ENCODE measurements at regions not wholly inside any gene's neighbourhood (a gene's known extent, or its start where the extent isn't known, plus 50 kb on each side); places are given as distances from the start of the nearest gene placed in this dataset.

DNA sequence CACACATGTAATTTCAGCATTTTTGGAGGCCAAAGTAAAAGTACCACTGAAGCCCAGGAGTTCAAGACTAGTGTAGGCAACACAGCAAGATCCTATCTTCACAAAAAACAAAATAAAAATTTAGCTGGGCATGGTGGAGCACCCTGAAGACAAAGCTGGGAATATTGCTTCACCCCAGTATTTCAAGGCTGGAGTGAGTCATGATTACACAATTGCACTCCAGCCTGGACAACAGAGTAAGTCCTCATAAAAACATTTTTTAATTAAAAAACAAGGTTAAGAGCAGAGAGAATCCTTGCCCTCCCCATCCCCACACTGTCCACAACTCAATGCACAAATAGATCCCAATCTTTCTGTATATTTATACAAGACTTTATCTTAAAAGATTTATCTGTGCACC lies 321.9 kb upstream of the HSFY2 start:
- no peak for ATAC-seq
- Histone ChIP-seq H3K4me1 (ENCODE audit: control insufficient read depth, insufficient read depth, low read length) (no peaks in the 10 kb centered on the region), H3K4me3 (ENCODE audit: low read depth in 2 of 2, low read length in 2 of 2) (no peak overlapping the region), H3K27ac (ENCODE audit: low read length) (no peak overlapping the region), H3K36me3 (ENCODE audit: control insufficient read depth, insufficient read depth, low read length) (no peaks in the 10 kb centered on the region), H3K27me3 (ENCODE audit: control insufficient read depth, insufficient read depth, low read length) (no peaks in the 10 kb centered on the region), H3K9me3 (ENCODE audit: control insufficient read depth, insufficient read depth, low read depth, low read length) (no peaks in the 10 kb centered on the region)
- BruUV-seq (replicated peaks), result no TSS peak
- TF ChIP-seq SIN3A (IDR thresholded peaks at IDR 0.05; ENCODE audit: borderline replicate concordance, insufficient read depth, low read depth, low read length), result no peak
- no peak for TF ChIP-seq POLR2AphosphoS5 (IDR thresholded peaks at IDR 0.05; ENCODE audit: low read depth, low read length)
- TF ChIP-seq, protein P1, sequence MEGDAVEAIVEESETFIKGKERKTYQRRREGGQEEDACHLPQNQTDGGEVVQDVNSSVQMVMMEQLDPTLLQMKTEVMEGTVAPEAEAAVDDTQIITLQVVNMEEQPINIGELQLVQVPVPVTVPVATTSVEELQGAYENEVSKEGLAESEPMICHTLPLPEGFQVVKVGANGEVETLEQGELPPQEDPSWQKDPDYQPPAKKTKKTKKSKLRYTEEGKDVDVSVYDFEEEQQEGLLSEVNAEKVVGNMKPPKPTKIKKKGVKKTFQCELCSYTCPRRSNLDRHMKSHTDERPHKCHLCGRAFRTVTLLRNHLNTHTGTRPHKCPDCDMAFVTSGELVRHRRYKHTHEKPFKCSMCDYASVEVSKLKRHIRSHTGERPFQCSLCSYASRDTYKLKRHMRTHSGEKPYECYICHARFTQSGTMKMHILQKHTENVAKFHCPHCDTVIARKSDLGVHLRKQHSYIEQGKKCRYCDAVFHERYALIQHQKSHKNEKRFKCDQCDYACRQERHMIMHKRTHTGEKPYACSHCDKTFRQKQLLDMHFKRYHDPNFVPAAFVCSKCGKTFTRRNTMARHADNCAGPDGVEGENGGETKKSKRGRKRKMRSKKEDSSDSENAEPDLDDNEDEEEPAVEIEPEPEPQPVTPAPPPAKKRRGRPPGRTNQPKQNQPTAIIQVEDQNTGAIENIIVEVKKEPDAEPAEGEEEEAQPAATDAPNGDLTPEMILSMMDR (IDR thresholded peaks at IDR 0.05), result no peak
- TF ChIP-seq, protein P2, sequence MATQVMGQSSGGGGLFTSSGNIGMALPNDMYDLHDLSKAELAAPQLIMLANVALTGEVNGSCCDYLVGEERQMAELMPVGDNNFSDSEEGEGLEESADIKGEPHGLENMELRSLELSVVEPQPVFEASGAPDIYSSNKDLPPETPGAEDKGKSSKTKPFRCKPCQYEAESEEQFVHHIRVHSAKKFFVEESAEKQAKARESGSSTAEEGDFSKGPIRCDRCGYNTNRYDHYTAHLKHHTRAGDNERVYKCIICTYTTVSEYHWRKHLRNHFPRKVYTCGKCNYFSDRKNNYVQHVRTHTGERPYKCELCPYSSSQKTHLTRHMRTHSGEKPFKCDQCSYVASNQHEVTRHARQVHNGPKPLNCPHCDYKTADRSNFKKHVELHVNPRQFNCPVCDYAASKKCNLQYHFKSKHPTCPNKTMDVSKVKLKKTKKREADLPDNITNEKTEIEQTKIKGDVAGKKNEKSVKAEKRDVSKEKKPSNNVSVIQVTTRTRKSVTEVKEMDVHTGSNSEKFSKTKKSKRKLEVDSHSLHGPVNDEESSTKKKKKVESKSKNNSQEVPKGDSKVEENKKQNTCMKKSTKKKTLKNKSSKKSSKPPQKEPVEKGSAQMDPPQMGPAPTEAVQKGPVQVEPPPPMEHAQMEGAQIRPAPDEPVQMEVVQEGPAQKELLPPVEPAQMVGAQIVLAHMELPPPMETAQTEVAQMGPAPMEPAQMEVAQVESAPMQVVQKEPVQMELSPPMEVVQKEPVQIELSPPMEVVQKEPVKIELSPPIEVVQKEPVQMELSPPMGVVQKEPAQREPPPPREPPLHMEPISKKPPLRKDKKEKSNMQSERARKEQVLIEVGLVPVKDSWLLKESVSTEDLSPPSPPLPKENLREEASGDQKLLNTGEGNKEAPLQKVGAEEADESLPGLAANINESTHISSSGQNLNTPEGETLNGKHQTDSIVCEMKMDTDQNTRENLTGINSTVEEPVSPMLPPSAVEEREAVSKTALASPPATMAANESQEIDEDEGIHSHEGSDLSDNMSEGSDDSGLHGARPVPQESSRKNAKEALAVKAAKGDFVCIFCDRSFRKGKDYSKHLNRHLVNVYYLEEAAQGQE (IDR thresholded peaks at IDR 0.05; ENCODE audit: insufficient read depth in 1 of 2, low read depth in 2 of 2, low read length in 1 of 2), result no peak
- TF ChIP-seq TCF7L2 (IDR thresholded peaks at IDR 0.05; ENCODE audit: low read depth, low read length), result no peak
- DNase-seq (ENCODE audit: low read depth, low spot score), result no peak
- in situ Hi-C loops (cut with HindIII; ENCODE audit: low pct_unique_long_range_greater_than_20kb, low sequenced_read_pairs), result no loop called here
- POLR2A ChIA-PET, result no interaction called here
- intact Hi-C loops (cut with micrococcal nuclease; ENCODE audit: unreplicated experiment), result no loop called here
- CTCF ChIA-PET, result no interaction called here

DNA sequence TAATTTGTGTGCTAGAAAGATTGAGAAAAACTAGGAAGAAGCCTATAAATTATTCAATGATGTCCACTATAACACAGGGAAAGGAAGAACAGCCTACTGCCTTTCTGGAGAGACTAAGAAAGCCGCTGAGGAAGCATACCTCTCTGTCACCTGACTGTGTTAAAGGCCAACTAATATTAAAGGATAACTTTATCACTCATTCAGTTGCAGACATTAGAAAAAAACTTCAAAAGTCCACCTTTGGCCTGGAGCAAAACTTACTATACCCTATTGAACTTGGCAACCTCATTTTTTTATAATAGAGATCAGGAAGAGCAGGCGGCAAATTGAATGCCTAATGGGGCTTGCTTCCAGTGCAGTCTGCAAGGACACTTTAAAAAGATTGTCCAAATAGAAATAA lies 309.5 kb upstream of the HSFY2 start:
- Histone ChIP-seq H3K4me3 (ENCODE audit: low read depth in 2 of 2, low read length in 2 of 2) (no peak overlapping the region), H3K4me1 (ENCODE audit: control insufficient read depth, insufficient read depth, low read length) (no peaks in the 10 kb centered on the region), H3K36me3 (ENCODE audit: control insufficient read depth, insufficient read depth, low read length) (no peaks in the 10 kb centered on the region), H3K27me3 (ENCODE audit: control insufficient read depth, insufficient read depth, low read length) (no peaks in the 10 kb centered on the region), H3K27ac (ENCODE audit: low read length) (no peak overlapping the region), H3K9me3 (ENCODE audit: control insufficient read depth, insufficient read depth, low read depth, low read length) (no peaks in the 10 kb centered on the region)
- intact Hi-C loops (cut with micrococcal nuclease; ENCODE audit: unreplicated experiment), result no loop called here
- ChIA-PET CTCF (no interaction called here), POLR2A (no interaction called here)
- DNase-seq (ENCODE audit: low read depth, low spot score), result no peak
- in situ Hi-C loops (cut with HindIII; ENCODE audit: low pct_unique_long_range_greater_than_20kb, low sequenced_read_pairs), result no loop called here
- TF ChIP-seq, protein P2 (IDR thresholded peaks at IDR 0.05; ENCODE audit: insufficient read depth in 1 of 2, low read depth in 2 of 2, low read length in 1 of 2), result no peak
- TF ChIP-seq TCF7L2 (IDR thresholded peaks at IDR 0.05; ENCODE audit: low read depth, low read length), result no peak
- TF ChIP-seq SIN3A (IDR thresholded peaks at IDR 0.05; ENCODE audit: borderline replicate concordance, insufficient read depth, low read depth, low read length), result no peak
- TF ChIP-seq POLR2AphosphoS5 (IDR thresholded peaks at IDR 0.05; ENCODE audit: low read depth, low read length), result no peak
- TF ChIP-seq, protein P1 (IDR thresholded peaks at IDR 0.05), result no peak
- ATAC-seq, result no peak
- no TSS peak for BruUV-seq (replicated peaks)
